BLaER1 treated with 17β-estradiol and CSF1 and Interleukin-3, amounts not matched to agents 10 nM and 100 nM (cell line): ENCODE measurements at regions not wholly inside any gene's neighbourhood (a gene's known extent, or its start where the extent isn't known, plus 50 kb on each side); places are given as distances from the start of the nearest gene placed in this dataset.

ENCODE experiments used
- H3K27ac ChIP-seq, 11 experiments: shearing (Covaris generic); formaldehyde crosslinking; 2 replicates each; pipeline ENCODE4 v1.8.1; 2022
- H3K27me3 ChIP-seq, 11 experiments: shearing (Covaris generic); formaldehyde crosslinking; 2 replicates each; pipeline ENCODE4 v1.8.1; 2022
- H3K36me3 ChIP-seq, 11 experiments: shearing (Covaris generic); formaldehyde crosslinking; 2 replicates each; pipeline ENCODE4 v1.8.1; 2022
- H3K4me1 ChIP-seq, 10 experiments: shearing (Covaris generic); formaldehyde crosslinking; 2 replicates each; pipeline ENCODE4 v1.8.1; 2022
- H3K4me2 ChIP-seq, 11 experiments: shearing (Covaris generic); formaldehyde crosslinking; 2 replicates each; pipeline ENCODE4 v1.8.1; 2022
- H3K4me3 ChIP-seq, 10 experiments: shearing (Covaris generic); formaldehyde crosslinking; 2 replicates each; pipeline ENCODE4 v1.8.1; 2022
- H3K9ac ChIP-seq, 11 experiments: shearing (Covaris generic); formaldehyde crosslinking; 2 replicates each; pipeline ENCODE4 v1.8.1; 2022
- H3K9me3 ChIP-seq, 11 experiments: shearing (Covaris generic); formaldehyde crosslinking; replicated peaks in 1 of 11; 2 replicates each; pipeline ENCODE4 v1.8.1; 2022
- H4K20me1 ChIP-seq, 11 experiments: shearing (Covaris generic); formaldehyde crosslinking; 2 replicates each; pipeline ENCODE4 v1.8.1; 2022
- Cebpa-rat ChIP-seq, 11 experiments: shearing (Covaris generic); IDR thresholded peaks; 2 replicates each; pipeline ENCODE4 v1.8.1; 2022

GRCh38 chr13:46963904-46964303, 67.1 kb upstream of the HTR2A start:
- Histone ChIP-seq H3K36me3 (no peaks in the 10 kb centered on the region), H3K9me3 (no peaks in the 10 kb centered on the region), H3K27ac (peak overlapping the region in 2 of 11 experiments; percentile 1 to 39; a peak in 2 of 22 replicates), H3K4me2 (peak overlapping the region in 1 of 11 experiments; percentile 14; a peak in 1 of 22 replicates), H3K9ac (no peak overlapping the region), H3K4me3 (no peak overlapping the region), H4K20me1 (no peaks in the 10 kb centered on the region), H3K4me1 (peaks cover 0 to 27% (median 2%) of the 10 kb centered on the region in 10 experiments; a peak in 10 of 20 replicates), H3K27me3 (no peaks in the 10 kb centered on the region)
- TF ChIP-seq Cebpa-rat (IDR thresholded peaks at IDR 0.05), result no peak

DNA sequence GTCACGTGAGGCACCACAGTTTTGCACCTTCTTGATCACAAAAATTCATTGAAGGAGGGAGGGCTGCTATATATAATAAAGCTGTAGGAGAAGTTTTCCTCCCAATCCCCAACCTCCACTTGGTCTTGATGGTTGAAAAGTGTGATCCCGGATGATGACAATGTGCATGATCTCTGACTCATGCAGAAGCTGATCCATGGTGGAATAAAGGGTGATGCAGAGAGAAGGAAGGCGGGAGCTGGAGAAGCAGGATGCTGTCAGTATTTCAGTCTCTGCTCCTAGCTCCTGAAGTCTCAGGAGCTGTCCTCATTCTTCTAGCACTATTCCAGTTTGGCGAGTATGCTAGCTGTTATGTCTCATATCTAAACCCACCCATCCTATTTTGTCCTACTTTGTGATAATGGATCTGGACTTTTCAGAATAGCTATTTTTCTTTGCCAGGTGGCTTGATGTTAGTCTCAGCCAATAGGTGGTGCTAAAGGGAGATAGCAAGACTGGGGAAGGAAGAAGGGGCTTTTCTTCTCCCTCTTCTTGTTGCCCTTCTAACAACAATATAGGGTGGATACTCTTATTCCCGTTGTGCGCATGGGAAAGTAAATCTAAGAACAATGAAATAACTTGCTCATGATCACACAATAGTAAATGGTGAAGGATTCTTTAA, 65.6 kb upstream of the HTR2A start:
- no peaks in the 10 kb centered on the region for H3K9me3 ChIP-seq
- H3K4me3 ChIP-seq, result no peak overlapping the region
- no peaks in the 10 kb centered on the region for H3K36me3 ChIP-seq
- H3K27ac ChIP-seq, result no peak overlapping the region
- TF ChIP-seq Cebpa-rat (IDR thresholded peaks at IDR 0.05), result no peak
- H4K20me1 ChIP-seq, result no peaks in the 10 kb centered on the region
- H3K27me3 ChIP-seq, result no peaks in the 10 kb centered on the region
- H3K4me1 ChIP-seq, result peaks cover 0 to 27% (median 2%) of the 10 kb centered on the region in 10 experiments; a peak in 10 of 20 replicates
- no peak overlapping the region for H3K9ac ChIP-seq
- peak overlapping the region in 4 of 11 experiments; percentile 38 to 57 (median 56); a peak in 7 of 22 replicates for H3K4me2 ChIP-seq

GRCh38 chr13:46961719-46962118, 64.9 kb upstream of the HTR2A start:
- H4K20me1 ChIP-seq, result no peaks in the 10 kb centered on the region
- H3K9me3 ChIP-seq, result no peaks in the 10 kb centered on the region
- no peak overlapping the region for H3K4me3 ChIP-seq
- H3K9ac ChIP-seq, result no peak overlapping the region
- no peak overlapping the region for H3K27ac ChIP-seq
- H3K36me3 ChIP-seq, result no peaks in the 10 kb centered on the region
- peaks cover 0 to 27% (median 2%) of the 10 kb centered on the region in 10 experiments; a peak in 10 of 20 replicates for H3K4me1 ChIP-seq
- no peaks in the 10 kb centered on the region for H3K27me3 ChIP-seq
- TF ChIP-seq Cebpa-rat (IDR thresholded peaks at IDR 0.05), result no peak
- peak overlapping the region in 4 of 11 experiments; percentile 38 to 57 (median 56); a peak in 7 of 22 replicates for H3K4me2 ChIP-seq

- Histone ChIP-seq H3K27ac (peak overlapping the region in 4 of 11 experiments; percentile 15 to 47 (median 24); a peak in 6 of 22 replicates), H3K4me1 (peaks cover 10 to 18% (median 13%) of the 10 kb centered on the region in 10 experiments), H3K27me3 (no peaks in the 10 kb centered on the region), H3K9me3 (no peaks in the 10 kb centered on the region), H3K9ac (no peak overlapping the region), H3K4me3 (no peak overlapping the region), H3K36me3 (no peaks in the 10 kb centered on the region), H3K4me2 (peak overlapping the region; percentile 31 to 65 (median 46); a peak in 16 of 22 replicates), H4K20me1 (no peaks in the 10 kb centered on the region)
- no peak for TF ChIP-seq Cebpa-rat (IDR thresholded peaks at IDR 0.05)
Observed at GRCh38 chr13:46953941-46954340, 57.1 kb upstream of the HTR2A start.

GRCh38 chr13:46953331-46953730, 56.5 kb upstream of the HTR2A start:
- no peak for TF ChIP-seq Cebpa-rat (IDR thresholded peaks at IDR 0.05)
- H3K4me3 ChIP-seq, result no peak overlapping the region
- no peaks in the 10 kb centered on the region for H3K36me3 ChIP-seq

DNA sequence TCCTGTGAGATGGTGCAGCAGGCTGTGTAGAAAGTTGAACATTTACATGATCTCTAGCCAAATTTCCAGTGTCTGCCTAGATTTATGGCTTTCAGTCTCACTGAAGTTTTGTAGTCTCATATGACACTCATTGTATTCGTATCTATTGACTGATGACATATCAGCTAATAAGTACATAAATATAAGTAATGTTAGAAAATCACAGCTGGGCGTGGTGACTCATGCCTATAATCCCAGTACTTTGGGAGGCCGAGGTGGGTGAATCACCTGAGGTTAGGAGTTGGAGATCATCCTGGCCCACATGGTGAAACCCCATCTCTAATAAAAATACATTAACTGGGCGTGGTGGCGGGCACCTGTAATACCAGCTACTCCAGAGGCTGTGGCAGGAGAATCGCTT, 54.7 kb upstream of the HTR2A start:
- H3K4me2 ChIP-seq, result no peak overlapping the region
- TF ChIP-seq Cebpa-rat (IDR thresholded peaks at IDR 0.05), result no peak
- H3K4me3 ChIP-seq, result no peak overlapping the region
- peaks cover 0 to 9% (median 0%) of the 10 kb centered on the region in 11 experiments; a peak in 2 of 22 replicates for H3K9me3 ChIP-seq
- H3K27ac ChIP-seq, result no peak overlapping the region
- no peaks in the 10 kb centered on the region for H4K20me1 ChIP-seq
- H3K36me3 ChIP-seq, result no peaks in the 10 kb centered on the region
- no peaks in the 10 kb centered on the region for H3K27me3 ChIP-seq
- peaks cover 10 to 18% (median 13%) of the 10 kb centered on the region in 10 experiments for H3K4me1 ChIP-seq
- no peak overlapping the region for H3K9ac ChIP-seq

More at GRCh38 chr13:46953331-46953730, 56.5 kb upstream of the HTR2A start:
- no peaks in the 10 kb centered on the region for H3K9me3 ChIP-seq
- peak overlapping the region in 8 of 11 experiments; percentile 5 to 58 (median 25); a peak in 11 of 22 replicates for H3K27ac ChIP-seq
- H4K20me1 ChIP-seq, result no peaks in the 10 kb centered on the region
- no peaks in the 10 kb centered on the region for H3K27me3 ChIP-seq
- peak overlapping the region; percentile 31 to 65 (median 46); a peak in 21 of 22 replicates for H3K4me2 ChIP-seq
- peak overlapping the region in 1 of 11 experiments; percentile 2; a peak in 1 of 22 replicates for H3K9ac ChIP-seq
- H3K4me1 ChIP-seq, result peaks cover 10 to 18% (median 13%) of the 10 kb centered on the region in 10 experiments

- no peak overlapping the region for H3K4me2 ChIP-seq
- H3K27me3 ChIP-seq, result no peaks in the 10 kb centered on the region
- no peak for TF ChIP-seq Cebpa-rat (IDR thresholded peaks at IDR 0.05)
- no peak overlapping the region for H3K27ac ChIP-seq
- no peaks in the 10 kb centered on the region for H3K36me3 ChIP-seq
- peaks cover 9 to 32% (median 19%) of the 10 kb centered on the region in 11 experiments for H3K9me3 ChIP-seq
- no peaks in the 10 kb centered on the region for H4K20me1 ChIP-seq
- peaks cover 10 to 16% (median 13%) of the 10 kb centered on the region in 10 experiments for H3K4me1 ChIP-seq
- H3K4me3 ChIP-seq, result no peak overlapping the region
- H3K9ac ChIP-seq, result no peak overlapping the region
Observed at GRCh38 chr13:46949211-46949610, 52.4 kb upstream of the HTR2A start.

GRCh38 chr13:46948338-46948737, 51.5 kb upstream of the HTR2A start:
- Histone ChIP-seq H3K9me3 (peaks cover 15 to 41% (median 25%) of the 10 kb centered on the region in 11 experiments), H3K4me1 (peaks cover 5 to 7% (median 6%) of the 10 kb centered on the region in 10 experiments), H3K9ac (no peak overlapping the region), H4K20me1 (no peaks in the 10 kb centered on the region), H3K27me3 (no peaks in the 10 kb centered on the region), H3K27ac (no peak overlapping the region), H3K4me2 (no peak overlapping the region), H3K4me3 (no peak overlapping the region), H3K36me3 (no peaks in the 10 kb centered on the region)
- TF ChIP-seq Cebpa-rat (IDR thresholded peaks at IDR 0.05), result no peak

DNA sequence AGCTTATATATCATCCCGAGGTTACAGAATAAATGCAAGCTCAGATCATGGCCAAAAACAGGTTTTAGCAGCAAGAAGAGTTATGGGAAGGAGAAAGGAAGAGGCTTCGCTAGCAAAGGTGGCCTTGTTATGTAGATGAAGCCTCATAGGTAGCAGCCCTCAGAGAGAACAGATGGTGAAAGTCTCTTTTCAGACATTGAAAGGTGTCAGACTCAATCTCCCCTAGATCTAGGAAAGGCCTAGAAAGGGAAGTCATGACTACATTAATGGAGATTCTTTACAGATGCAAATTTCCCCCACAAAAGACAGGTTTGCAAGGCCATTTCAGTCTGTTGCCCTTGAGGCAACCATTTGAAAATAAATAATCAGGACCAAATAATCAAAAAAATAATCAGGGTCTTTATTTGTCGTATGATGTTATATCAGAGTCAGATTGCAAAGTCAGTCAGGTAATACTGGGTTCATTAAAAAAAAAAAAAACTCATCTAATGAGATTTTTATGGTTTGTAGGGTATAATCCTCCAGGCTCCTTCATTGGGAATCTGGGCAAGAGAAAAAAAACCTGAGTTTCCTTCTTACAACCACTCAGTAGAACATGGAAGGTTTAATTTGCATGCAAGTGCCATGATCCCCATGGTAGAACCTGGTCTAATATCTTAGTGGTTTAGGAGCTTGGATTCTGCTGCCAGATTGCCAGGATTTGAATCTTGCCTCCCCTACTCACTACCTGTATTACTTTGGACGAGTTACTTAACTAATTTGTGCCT, 50.8 kb upstream of the HTR2A start:
- no peak for TF ChIP-seq Cebpa-rat (IDR thresholded peaks at IDR 0.05)
- Histone ChIP-seq H3K36me3 (no peaks in the 10 kb centered on the region), H4K20me1 (no peaks in the 10 kb centered on the region), H3K9me3 (peaks cover 15 to 42% (median 26%) of the 10 kb centered on the region in 11 experiments), H3K27me3 (no peaks in the 10 kb centered on the region), H3K4me1 (peaks cover 0 to under 1% (median 0%) of the 10 kb centered on the region in 10 experiments; a peak in 2 of 20 replicates), H3K9ac (no peak overlapping the region), H3K4me3 (no peak overlapping the region), H3K27ac (no peak overlapping the region), H3K4me2 (no peak overlapping the region)
